Fibroblast of mammary gland (primary cell): ENCODE measurements at regions not wholly inside any gene's neighbourhood (a gene's known extent, or its start where the extent isn't known, plus 50 kb on each side); places are given as distances from the start of the nearest gene placed in this dataset.

Experiments used
- DNase-seq: peaks from one replicate; pipeline ENCODE4 v3.0.0-alpha.2; 2010; ENCODE audit warnings: low read depth
- H3K4me3 ChIP-seq: 2 replicates; pipeline ENCODE4 v1.5.1; 2011; ENCODE audit warnings: low read depth, mild to moderate bottlenecking, low read length, moderate library complexity; ENCODE audit not compliant: control insufficient read depth
- CTCF ChIP-seq: conservative IDR thresholded peaks from 2 replicates; pipeline ENCODE4 v1.5.1; 2011; ENCODE audit warnings: low read depth, low read length, inconsistent platforms; ENCODE audit not compliant: control insufficient read depth, insufficient read depth

GRCh38 chr4:10760086-10760485 lies 75.5 kb upstream of the CLNK start:
- no peak overlapping the region for H3K4me3 ChIP-seq
- TF ChIP-seq CTCF: no peak
- no peak for DNase-seq

GRCh38 chr4:10758906-10759305 lies 74.3 kb upstream of the CLNK start:
- TF ChIP-seq CTCF: no peak

GRCh38 chr4:10753856-10754402 lies 69.4 kb upstream of the CLNK start:
- DNase-seq: no peak
- TF ChIP-seq CTCF: no peak
- H3K4me3 ChIP-seq: no peak overlapping the region

More at GRCh38 chr4:10758906-10759305, 74.3 kb upstream of the CLNK start:
- H3K4me3 ChIP-seq: no peak overlapping the region
- DNase-seq: no peak

- no peak for DNase-seq
- no peak for TF ChIP-seq CTCF
- H3K4me3 ChIP-seq: no peak overlapping the region
Observed at GRCh38 chr4:10753336-10753735, 68.8 kb upstream of the CLNK start.

GRCh38 chr4:10750714-10751113 lies 66.1 kb upstream of the CLNK start:
- H3K4me3 ChIP-seq: no peak overlapping the region
- TF ChIP-seq CTCF: no peak
- DNase-seq: peak; percentile 35

- DNase-seq: no peak
- TF ChIP-seq CTCF: no peak
- no peak overlapping the region for H3K4me3 ChIP-seq
Observed at GRCh38 chr4:10747186-10747585, 62.6 kb upstream of the CLNK start.
